Subcutaneous abdominal adipose tissue (tissue), 5 donors: ENCODE measurements at regions not wholly inside any gene's neighbourhood (a gene's known extent, or its start where the extent isn't known, plus 50 kb on each side); places are given as distances from the start of the nearest gene placed in this dataset.
"Not testable (repeated sequence)": the region's sequence is repeated elsewhere in the genome, so short reads cannot be mapped to it uniquely, and the experiment has no call there.

Source experiments
- H3K27ac ChIP-seq: one replicate; pipeline ENCODE4 v1.7.0; 2013; ENCODE audit warnings: low read depth, mild to moderate bottlenecking, inconsistent platforms, low read length, moderate library complexity
- H3K27me3 ChIP-seq, 5 donors: one replicate each; pipeline ENCODE4 v1.7.0; 2013; ENCODE audit warnings: low read length in 5 of 5, inconsistent platforms in 1 of 5; ENCODE audit not compliant: control insufficient read depth in 5 of 5, insufficient read depth in 4 of 5
- H3K36me3 ChIP-seq, 5 donors: one replicate each; pipeline ENCODE4 v1.7.0; 2013; ENCODE audit warnings: low read length in 5 of 5; ENCODE audit not compliant: control insufficient read depth in 5 of 5, insufficient read depth in 5 of 5
- H3K4me1 ChIP-seq, 5 donors: one replicate each; pipeline ENCODE4 v1.7.0; 2013; ENCODE audit warnings: low read length in 5 of 5, mild to moderate bottlenecking in 3 of 5, moderate library complexity in 1 of 5; ENCODE audit not compliant: control insufficient read depth in 5 of 5, insufficient read depth in 5 of 5
- H3K4me3 ChIP-seq, 5 donors: one replicate each; pipeline ENCODE4 v1.7.0; 2013; ENCODE audit warnings: low read length in 5 of 5, low read depth in 1 of 5
- H3K9ac ChIP-seq, 5 donors: one replicate each; pipeline ENCODE4 v1.7.0; 2013; ENCODE audit warnings: low read length in 5 of 5, mild to moderate bottlenecking in 4 of 5, moderate library complexity in 3 of 5
- H3K9me3 ChIP-seq, 5 donors: one replicate each; pipeline ENCODE4 v1.7.0; 2013; ENCODE audit warnings: low read length in 5 of 5; ENCODE audit not compliant: control insufficient read depth in 5 of 5
- donor health status: healthy.
- donor health status: healthy.
- donor health status: healthy.
- donor health status: healthy.
- donor health status: healthy.

DNA sequence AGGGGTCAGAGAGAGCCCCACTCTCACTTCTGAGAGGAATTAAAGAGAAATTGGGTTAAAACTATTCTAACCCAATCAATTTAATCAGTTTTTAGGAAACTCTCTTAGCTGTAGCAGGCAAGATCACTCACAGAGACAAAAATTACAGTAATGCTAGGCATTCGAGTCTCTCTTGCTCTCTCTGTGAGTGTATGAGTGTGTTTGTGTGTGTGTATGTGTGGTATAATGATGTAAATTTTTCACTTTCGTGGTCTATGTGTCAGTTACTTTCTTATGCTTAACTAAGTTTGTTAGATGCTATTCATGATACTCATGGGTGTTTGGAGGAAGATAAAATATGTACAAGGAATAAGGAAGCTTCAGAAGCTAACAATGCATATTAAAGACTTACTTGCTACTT, 131.3 kb downstream of the FASLG start:
- Histone ChIP-seq H3K4me3 (no peak overlapping the region), H3K9ac (no peak overlapping the region), H3K9me3 (peaks cover 0 to 3% (median 0%) of the 10 kb centered on the region in 5 donors)

DNA sequence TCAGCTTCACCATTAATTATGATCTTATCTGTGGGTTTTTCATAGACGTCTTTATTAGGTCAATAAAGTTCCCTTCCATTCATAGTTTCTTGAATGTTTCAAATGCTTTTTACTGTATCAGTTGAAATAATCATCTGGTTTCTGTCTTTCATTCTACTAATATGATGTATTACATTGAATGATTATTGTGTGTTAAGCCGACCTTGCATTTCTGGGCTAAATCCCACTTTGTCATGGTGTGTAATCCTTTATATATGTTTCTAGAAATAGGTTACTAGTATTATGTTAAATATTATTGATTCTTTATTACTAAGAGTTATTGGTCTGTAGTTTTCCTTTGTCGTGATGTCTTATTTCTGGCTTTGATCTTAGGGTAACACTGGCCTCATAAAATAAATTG, 134.9 kb downstream of the FASLG start:
- no peak overlapping the region for H3K4me3 ChIP-seq
- H3K4me1 ChIP-seq, result no peaks in the 10 kb centered on the region
- no peaks in the 10 kb centered on the region for H3K27me3 ChIP-seq
- H3K9me3 ChIP-seq, result no peaks in the 10 kb centered on the region
- no peak overlapping the region for H3K27ac ChIP-seq
- no peak overlapping the region for H3K9ac ChIP-seq
- no peaks in the 10 kb centered on the region for H3K36me3 ChIP-seq

More for the DNA sequence above, 131.3 kb downstream of the FASLG start:
- Histone ChIP-seq H3K27me3 (no peaks in the 10 kb centered on the region), H3K36me3 (no peaks in the 10 kb centered on the region), H3K27ac (no peak overlapping the region), H3K4me1 (no peaks in the 10 kb centered on the region)

DNA sequence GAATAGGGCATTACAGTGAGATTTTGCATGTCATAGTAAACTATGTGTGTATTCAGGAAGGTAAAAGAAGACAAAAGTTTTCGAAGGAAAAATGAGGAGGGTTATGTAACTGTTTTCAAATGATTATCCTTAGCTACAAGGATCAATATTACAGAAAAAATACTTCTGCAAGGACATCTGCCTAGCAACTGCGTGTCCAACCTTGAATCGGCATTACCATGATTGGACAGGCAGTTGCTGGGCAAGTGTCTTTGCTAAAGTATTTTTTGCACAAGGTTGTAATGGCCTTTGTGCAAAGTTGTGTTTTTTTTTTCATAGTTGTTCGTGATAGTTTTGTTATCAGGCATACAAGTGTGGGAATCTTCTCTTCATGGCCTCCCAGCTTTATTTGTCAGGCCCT, 136.8 kb downstream of the FASLG start:
- no peaks in the 10 kb centered on the region for H3K27me3 ChIP-seq
- no peaks in the 10 kb centered on the region for H3K4me1 ChIP-seq
- H3K36me3 ChIP-seq, result no peaks in the 10 kb centered on the region
- no peak overlapping the region for H3K4me3 ChIP-seq
- no peak overlapping the region for H3K27ac ChIP-seq
- no peak overlapping the region for H3K9ac ChIP-seq
- no peaks in the 10 kb centered on the region for H3K9me3 ChIP-seq

DNA sequence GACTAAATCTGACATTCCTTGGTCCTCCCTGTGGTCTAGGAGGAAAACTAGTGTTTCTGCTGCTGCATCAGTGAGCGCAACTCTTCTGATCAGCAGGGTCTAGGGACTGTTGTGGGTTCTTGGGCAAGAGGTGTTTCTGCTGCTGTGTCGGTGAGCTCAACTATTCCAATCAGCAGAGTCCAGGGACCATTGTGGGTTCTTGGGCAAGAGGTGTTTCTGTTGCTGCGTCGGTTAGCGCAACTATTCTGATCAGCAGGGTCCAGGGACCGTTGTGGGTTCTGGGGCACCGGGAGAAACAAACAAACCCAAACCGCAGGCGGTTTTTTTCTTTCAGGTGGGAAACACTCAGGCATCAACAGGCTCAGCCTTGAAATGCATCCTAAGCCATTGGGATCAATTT, 140.9 kb downstream of the FASLG start:
- not testable (repeated sequence) for H3K4me1 ChIP-seq, H3K27ac ChIP-seq, H3K36me3 ChIP-seq, H3K27me3 ChIP-seq, H3K9ac ChIP-seq, H3K4me3 ChIP-seq, H3K9me3 ChIP-seq

DNA sequence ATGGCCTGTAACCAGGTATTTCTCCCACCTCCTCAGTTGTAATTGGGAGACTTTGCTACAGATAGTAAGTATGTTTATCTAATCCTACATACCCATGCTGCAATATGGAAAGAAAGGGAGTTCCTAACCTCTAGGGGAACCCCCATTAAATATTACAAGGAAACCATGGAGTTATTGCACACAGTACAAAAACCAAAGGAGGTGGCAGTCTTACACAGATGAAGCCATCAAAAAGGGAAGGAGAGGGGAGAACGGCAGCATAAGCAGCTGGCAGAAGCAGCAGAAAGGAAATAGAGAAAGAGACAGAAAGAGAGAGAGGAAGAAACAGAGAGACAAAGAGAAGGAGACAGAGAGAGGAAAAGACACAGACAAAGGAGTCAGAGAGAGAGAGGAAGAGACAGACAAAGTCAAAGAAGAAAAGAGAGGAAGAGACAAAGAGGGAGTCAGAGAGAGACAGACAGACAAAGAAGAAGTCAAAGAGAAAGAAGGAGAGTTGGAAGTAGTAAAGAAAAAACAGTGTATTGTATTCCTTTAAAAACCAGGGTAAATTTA, 142.9 kb downstream of the FASLG start:
- Histone ChIP-seq H3K36me3 (no peaks in the 10 kb centered on the region), H3K27ac (no peak overlapping the region)

DNA sequence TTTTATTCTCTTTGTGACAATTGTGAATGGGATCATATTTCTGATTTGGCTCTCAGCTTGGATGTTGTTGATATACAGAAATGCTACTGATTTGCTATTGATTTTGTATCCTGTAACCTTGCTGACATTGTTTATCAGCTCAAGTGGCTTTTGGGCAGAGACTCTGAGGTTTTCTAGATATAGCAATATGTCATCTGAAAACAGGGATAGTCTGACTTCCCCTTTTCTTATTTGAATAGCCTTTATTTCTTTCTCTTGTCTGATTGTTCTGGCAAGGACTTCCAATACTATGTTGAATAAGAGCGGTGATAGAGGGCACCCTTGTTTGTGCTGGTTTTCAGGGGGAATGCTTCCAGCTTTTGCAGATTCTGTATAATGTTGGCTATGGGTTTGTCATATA, 150.8 kb downstream of the FASLG start:
- Histone ChIP-seq H3K9ac (no peak overlapping the region), H3K4me3 (no peak overlapping the region), H3K36me3 (no peaks in the 10 kb centered on the region), H3K27me3 (no peaks in the 10 kb centered on the region), H3K27ac (no peak overlapping the region), H3K4me1 (no peaks in the 10 kb centered on the region), H3K9me3 (no peaks in the 10 kb centered on the region)

More for the DNA sequence above, 142.9 kb downstream of the FASLG start:
- Histone ChIP-seq H3K4me3 (no peak overlapping the region), H3K4me1 (no peaks in the 10 kb centered on the region), H3K9ac (no peak overlapping the region), H3K9me3 (no peaks in the 10 kb centered on the region), H3K27me3 (no peaks in the 10 kb centered on the region)

DNA sequence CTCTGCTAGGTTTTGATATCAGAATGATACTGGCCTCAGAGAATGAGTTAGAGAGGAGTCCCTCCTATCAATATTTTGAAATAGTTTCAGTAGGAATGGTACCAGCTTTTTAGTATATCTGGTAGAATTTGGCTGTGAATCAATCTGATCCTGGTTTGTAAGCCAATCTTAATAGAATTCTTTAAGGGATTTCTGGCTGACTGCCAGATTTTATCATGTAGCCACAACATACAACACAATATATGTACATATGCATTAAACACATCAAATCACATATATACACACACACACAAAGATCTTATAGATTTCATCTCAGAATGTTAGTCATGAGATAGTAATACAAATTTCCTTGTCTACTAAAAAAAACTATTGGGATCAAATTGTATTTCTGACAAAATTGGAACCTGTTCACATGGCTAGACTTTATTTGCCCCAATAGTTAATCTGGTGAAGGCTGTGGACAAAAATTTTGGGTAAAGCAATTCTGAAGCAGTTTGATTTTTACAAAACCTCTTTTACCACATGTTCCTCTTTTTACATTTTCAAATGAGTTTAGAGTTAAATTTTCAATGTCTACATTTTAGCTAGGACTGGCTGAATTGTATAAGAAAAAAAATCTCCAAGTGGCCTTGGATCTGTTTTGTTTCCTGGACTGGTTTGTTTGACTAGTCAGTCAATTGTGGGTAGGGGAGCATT, 151.7 kb downstream of the FASLG start:
- H3K9me3 ChIP-seq, result no peaks in the 10 kb centered on the region
- no peaks in the 10 kb centered on the region for H3K27me3 ChIP-seq
- no peak overlapping the region for H3K4me3 ChIP-seq
- no peaks in the 10 kb centered on the region for H3K4me1 ChIP-seq
- no peak overlapping the region for H3K27ac ChIP-seq
- H3K9ac ChIP-seq, result no peak overlapping the region
- H3K36me3 ChIP-seq, result no peaks in the 10 kb centered on the region

DNA sequence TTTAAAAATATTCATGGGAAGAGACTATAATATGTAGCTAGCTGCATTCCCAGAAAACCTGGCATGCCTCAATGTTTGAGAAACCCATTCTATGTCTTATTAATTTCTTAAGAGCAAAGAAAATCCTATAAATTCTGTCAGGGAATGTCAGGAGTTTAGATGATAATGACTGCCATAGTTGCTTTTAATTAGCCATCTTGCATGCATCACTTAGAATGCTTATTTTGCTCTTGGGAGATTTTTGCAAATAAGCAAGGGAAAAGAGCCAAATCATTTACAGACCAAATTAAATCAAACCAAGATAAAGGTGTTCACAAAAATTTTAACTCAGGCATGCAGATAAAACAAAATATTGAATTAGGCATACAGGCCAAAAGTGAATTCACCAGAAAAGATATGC, 152.8 kb downstream of the FASLG start:
- no peaks in the 10 kb centered on the region for H3K36me3 ChIP-seq
- H3K4me1 ChIP-seq, result no peaks in the 10 kb centered on the region
- no peak overlapping the region for H3K4me3 ChIP-seq
- no peak overlapping the region for H3K9ac ChIP-seq
- H3K27me3 ChIP-seq, result no peaks in the 10 kb centered on the region
- no peaks in the 10 kb centered on the region for H3K9me3 ChIP-seq
- no peak overlapping the region for H3K27ac ChIP-seq

DNA sequence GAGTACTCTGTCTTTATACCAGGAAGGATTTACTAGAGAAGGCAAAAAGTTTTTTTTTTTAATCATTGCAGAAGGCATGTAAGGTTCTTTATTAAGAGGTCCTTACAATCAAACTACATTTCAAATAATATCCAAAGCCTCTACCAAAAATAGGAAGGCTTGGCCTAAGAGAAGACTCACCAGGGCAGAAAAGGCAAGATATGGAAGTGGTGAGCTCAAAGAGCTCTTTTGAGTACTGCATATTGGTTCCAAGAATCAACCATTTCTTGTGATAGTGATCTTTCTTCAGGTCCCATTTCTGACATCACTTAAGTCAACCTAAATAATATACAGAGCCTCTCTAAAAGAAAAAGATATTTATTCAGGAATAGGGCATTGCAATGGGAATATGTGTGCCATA, 153.2 kb downstream of the FASLG start:
- no peak overlapping the region for H3K4me3 ChIP-seq
- no peak overlapping the region for H3K27ac ChIP-seq
- no peak overlapping the region for H3K9ac ChIP-seq
- H3K36me3 ChIP-seq, result no peaks in the 10 kb centered on the region
- no peaks in the 10 kb centered on the region for H3K9me3 ChIP-seq
- no peaks in the 10 kb centered on the region for H3K4me1 ChIP-seq
- H3K27me3 ChIP-seq, result no peaks in the 10 kb centered on the region

DNA sequence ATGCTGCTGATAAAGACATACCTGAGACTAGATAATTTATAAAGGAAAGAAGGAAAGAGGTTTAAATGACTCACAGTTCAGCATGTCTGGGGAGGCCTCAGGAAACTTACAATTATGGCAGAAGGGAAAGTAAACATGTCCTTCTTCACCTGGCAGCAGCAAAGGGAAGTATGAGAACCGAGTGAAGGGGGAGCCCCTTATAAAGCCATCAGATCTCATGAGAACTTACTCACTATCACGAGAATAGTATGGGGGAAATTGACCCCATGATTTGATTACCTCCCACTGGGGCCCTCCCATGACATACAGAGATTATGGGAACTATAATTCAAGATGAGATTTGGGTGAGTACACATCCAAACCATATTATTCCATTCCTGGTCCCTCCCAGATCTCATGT, 154.4 kb downstream of the FASLG start:
- Histone ChIP-seq H3K9ac (no peak overlapping the region), H3K27ac (no peak overlapping the region), H3K9me3 (no peaks in the 10 kb centered on the region), H3K4me1 (peaks cover 0 to 5% (median 3%) of the 10 kb centered on the region in 5 donors), H3K36me3 (no peaks in the 10 kb centered on the region), H3K4me3 (no peak overlapping the region), H3K27me3 (no peaks in the 10 kb centered on the region)
